ENCODE measurements at regions not wholly inside any gene's neighbourhood (a gene's known extent, or its start where the extent isn't known, plus 50 kb on each side); places are given as distances from the start of the nearest gene placed in this dataset.
"Not testable (repeated sequence)": the region's sequence is repeated elsewhere in the genome, so short reads cannot be mapped to it uniquely, and the experiment has no call there.

DNA sequence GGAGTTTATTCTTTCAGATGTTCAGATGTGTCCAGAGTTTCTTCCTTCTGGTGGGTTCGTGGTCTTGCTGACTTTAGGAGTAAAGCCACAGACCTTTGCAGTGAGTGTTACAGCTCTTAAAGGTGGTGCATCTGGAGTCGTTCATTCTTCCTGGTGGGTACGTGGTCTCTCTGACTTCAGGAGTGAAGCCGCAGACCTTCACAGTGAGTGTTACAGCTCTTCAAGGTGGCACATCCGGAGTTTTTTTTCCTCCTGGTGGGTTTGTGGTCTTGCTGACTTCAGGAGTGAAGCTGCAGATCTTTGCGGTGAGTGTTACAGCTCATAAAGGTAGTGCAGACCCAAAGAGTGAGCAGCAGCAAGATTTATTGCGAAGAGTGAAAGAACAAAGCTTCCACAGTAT lies 1263.2 kb downstream of the REEP3 start:
- H3K79me2 ChIP-seq (ENCODE audit: control insufficient read depth, insufficient read depth, low read length); H2AFZ ChIP-seq (ENCODE audit: insufficient read depth, low read depth, low read length, poor library complexity, severe bottlenecking); DNase-seq; H3K4me1 ChIP-seq (ENCODE audit: control insufficient read depth in 2 of 2, insufficient read depth in 2 of 2, low read length in 2 of 2); H3K27ac Mint-ChIP-seq; H3K4me2 ChIP-seq (replicated peaks; ENCODE audit: low read depth, low read length, poor library complexity, severe bottlenecking); H3K9me3 Mint-ChIP-seq (ENCODE audit: insufficient read depth); H3K9ac ChIP-seq (ENCODE audit: low read length); H3K4me3 ChIP-seq (ENCODE audit: control extremely low read depth in 1 of 5, extremely low read depth in 1 of 5, insufficient read depth in 1 of 5, low read depth in 2 of 5, low read length in 4 of 5); POLR2A ChIA-PET; ATAC-seq (ENCODE audit: low read depth); H3K4me1 Mint-ChIP-seq; H3K36me3 ChIP-seq (replicated peaks in 1 of 2; ENCODE audit: control extremely low read depth in 1 of 2, control insufficient read depth in 1 of 2, extremely low read depth in 1 of 2, insufficient read depth in 2 of 2, low read length in 1 of 2); H3K27ac ChIP-seq (ENCODE audit: low read length in 2 of 2); H3K4me3 Mint-ChIP-seq; H3K27me3 Mint-ChIP-seq; H4K20me1 ChIP-seq (ENCODE audit: control insufficient read depth, insufficient read depth, low read length, poor library complexity, severe bottlenecking); H3K27me3 ChIP-seq (replicated peaks in 1 of 4; ENCODE audit: control extremely low read depth in 1 of 4, control insufficient read depth in 3 of 4, insufficient read depth in 4 of 4, low read length in 3 of 4); intact Hi-C loops (cut with micrococcal nuclease): not testable (repeated sequence)
- whole genome bisulfite sequencing (ENCODE audit: insufficient coverage), result 84% methylated on average over 7 of the region's 7 CpGs
- CTCF ChIA-PET, result interaction anchor here (0.7 kb wide), 1 partner anchor 99 kb away, joined by 3 read pairs; no protein-coding TSS in a partner anchor
- H3K9me3 ChIP-seq (ENCODE audit: control extremely low read depth in 1 of 3, control insufficient read depth in 2 of 3, insufficient read depth in 1 of 3, low read length in 2 of 3), result peaks cover 0 to 11% (median 0%) of the 10 kb centered on the region in 3 donors

DNA sequence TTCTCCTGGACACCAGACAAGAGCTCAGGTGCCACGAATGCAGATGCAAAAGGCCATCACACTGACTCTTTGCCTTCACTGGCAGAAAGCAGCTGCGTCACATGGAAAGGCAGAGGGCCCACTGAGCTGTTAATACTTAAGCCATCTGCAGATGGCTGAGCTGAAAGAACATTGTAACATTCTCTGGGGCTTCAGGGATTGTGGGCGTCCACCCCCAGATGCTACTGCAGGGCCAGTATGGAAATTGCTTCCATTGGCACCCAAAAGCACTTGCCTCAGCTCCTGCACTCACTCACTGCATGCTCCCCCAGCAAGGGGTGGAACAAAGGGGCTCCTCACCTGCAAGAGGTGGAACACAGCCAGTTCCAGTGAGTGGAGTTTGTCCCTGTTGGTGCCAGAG lies 1264.6 kb downstream of the REEP3 start:
- no peak for ATAC-seq (ENCODE audit: low read depth)
- CTCF ChIA-PET, result no interaction called here

More for the DNA sequence above, 1264.6 kb downstream of the REEP3 start:
- no peak for TF ChIP-seq EZH2 (IDR thresholded peaks at IDR 0.05; ENCODE audit: borderline replicate concordance, insufficient read depth, low read depth, low read length, poor library complexity, severe bottlenecking)
- TF ChIP-seq, protein P1, sequence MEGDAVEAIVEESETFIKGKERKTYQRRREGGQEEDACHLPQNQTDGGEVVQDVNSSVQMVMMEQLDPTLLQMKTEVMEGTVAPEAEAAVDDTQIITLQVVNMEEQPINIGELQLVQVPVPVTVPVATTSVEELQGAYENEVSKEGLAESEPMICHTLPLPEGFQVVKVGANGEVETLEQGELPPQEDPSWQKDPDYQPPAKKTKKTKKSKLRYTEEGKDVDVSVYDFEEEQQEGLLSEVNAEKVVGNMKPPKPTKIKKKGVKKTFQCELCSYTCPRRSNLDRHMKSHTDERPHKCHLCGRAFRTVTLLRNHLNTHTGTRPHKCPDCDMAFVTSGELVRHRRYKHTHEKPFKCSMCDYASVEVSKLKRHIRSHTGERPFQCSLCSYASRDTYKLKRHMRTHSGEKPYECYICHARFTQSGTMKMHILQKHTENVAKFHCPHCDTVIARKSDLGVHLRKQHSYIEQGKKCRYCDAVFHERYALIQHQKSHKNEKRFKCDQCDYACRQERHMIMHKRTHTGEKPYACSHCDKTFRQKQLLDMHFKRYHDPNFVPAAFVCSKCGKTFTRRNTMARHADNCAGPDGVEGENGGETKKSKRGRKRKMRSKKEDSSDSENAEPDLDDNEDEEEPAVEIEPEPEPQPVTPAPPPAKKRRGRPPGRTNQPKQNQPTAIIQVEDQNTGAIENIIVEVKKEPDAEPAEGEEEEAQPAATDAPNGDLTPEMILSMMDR (IDR thresholded peaks at IDR 0.05), result no peak
- no peak overlapping the region for H3K4me2 ChIP-seq (replicated peaks; ENCODE audit: low read depth, low read length, poor library complexity, severe bottlenecking)
- Mint-ChIP-seq H3K27me3 (no peaks in the 10 kb centered on the region), H3K4me1 (no peaks in the 10 kb centered on the region), H3K4me3 (no peak overlapping the region), H3K27ac (no peak overlapping the region), H3K9me3 (ENCODE audit: insufficient read depth) (peaks cover 2% of the 10 kb centered on the region)
- H3K27me3 ChIP-seq (replicated peaks in 1 of 4; ENCODE audit: control extremely low read depth in 1 of 4, control insufficient read depth in 3 of 4, insufficient read depth in 4 of 4, low read length in 3 of 4), result no peaks in the 10 kb centered on the region
- POLR2A ChIA-PET, result no interaction called here
- no peak for DNase-seq
- no peak overlapping the region for H3K9ac ChIP-seq (ENCODE audit: low read length)
- no peaks in the 10 kb centered on the region for H4K20me1 ChIP-seq (ENCODE audit: control insufficient read depth, insufficient read depth, low read length, poor library complexity, severe bottlenecking)
- H3K79me2 ChIP-seq (ENCODE audit: control insufficient read depth, insufficient read depth, low read length), result no peaks in the 10 kb centered on the region
- no peak overlapping the region for H2AFZ ChIP-seq (ENCODE audit: insufficient read depth, low read depth, low read length, poor library complexity, severe bottlenecking)
- H3K4me3 ChIP-seq (ENCODE audit: control extremely low read depth in 1 of 5, extremely low read depth in 1 of 5, insufficient read depth in 1 of 5, low read depth in 2 of 5, low read length in 4 of 5), result no peak overlapping the region
- H3K36me3 ChIP-seq (replicated peaks in 1 of 2; ENCODE audit: control extremely low read depth in 1 of 2, control insufficient read depth in 1 of 2, extremely low read depth in 1 of 2, insufficient read depth in 2 of 2, low read length in 1 of 2), result no peaks in the 10 kb centered on the region
- intact Hi-C loops (cut with micrococcal nuclease), result no loop called here
- WGBS (ENCODE audit: insufficient coverage), result 77% methylated on average over 3 of the region's 3 CpGs
- peaks cover 0 to 11% (median 0%) of the 10 kb centered on the region in 3 donors for H3K9me3 ChIP-seq (ENCODE audit: control extremely low read depth in 1 of 3, control insufficient read depth in 2 of 3, insufficient read depth in 1 of 3, low read length in 2 of 3)
- H3K4me1 ChIP-seq (ENCODE audit: control insufficient read depth in 2 of 2, insufficient read depth in 2 of 2, low read length in 2 of 2), result no peaks in the 10 kb centered on the region
- H3K27ac ChIP-seq (ENCODE audit: low read length in 2 of 2), result no peak overlapping the region

Measured in B cell (primary cell).